GM10847 (cell line): ENCODE measurements at regions not wholly inside any gene's neighbourhood (a gene's known extent, or its start where the extent isn't known, plus 50 kb on each side); places are given as distances from the start of the nearest gene placed in this dataset.

Experiments used
- POLR2A ChIP-seq: IDR thresholded peaks from 2 replicates; pipeline ENCODE4 v1.6.1; 2011; ENCODE audit not compliant: insufficient read length; ENCODE audit errors: extremely low read depth

DNA sequence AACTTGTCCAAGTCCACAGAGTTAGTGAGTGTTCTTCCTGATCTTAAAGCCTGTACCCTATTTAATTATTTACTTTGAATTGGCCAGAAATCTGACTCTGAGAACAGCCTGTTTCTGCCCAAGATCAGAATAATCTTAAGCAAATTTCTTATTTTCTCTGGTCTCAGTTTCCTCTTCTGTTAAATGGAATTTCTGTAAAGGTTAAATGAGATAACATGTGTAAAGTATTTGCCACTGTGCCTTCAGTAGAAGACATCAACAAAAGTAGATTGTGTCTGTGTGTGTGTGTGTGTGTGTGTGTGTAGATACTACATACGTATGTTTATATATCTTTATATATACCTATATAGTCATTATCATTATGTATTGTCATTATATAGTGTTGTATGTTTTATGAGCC lies 124.2 kb upstream of the FGGY start:
- TF ChIP-seq POLR2A: no peak

DNA sequence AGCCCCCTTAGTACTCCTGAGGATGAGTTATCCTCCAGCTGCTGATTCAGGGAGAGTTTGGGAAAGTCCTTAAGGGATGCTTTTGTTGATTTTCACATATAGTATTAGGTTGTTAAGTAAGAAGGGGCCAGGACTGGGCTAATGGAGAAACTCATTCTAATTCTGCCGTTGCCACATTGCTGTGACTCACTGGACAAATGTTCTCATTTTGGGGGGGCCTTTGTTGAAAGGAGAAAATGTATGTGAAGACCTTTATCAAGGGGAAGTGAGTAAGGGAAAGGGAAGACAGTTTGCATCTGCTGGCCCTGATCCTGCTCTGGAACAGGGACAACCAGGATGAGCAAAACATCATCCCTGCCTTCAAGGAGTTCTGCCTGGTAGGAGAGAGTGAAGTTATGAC lies 123.2 kb upstream of the FGGY start:
- no peak for TF ChIP-seq POLR2A

- TF ChIP-seq POLR2A: no peak
These were observed 120.4 kb upstream of the FGGY start for GRCh38 chr1:59176471-59176870.

DNA sequence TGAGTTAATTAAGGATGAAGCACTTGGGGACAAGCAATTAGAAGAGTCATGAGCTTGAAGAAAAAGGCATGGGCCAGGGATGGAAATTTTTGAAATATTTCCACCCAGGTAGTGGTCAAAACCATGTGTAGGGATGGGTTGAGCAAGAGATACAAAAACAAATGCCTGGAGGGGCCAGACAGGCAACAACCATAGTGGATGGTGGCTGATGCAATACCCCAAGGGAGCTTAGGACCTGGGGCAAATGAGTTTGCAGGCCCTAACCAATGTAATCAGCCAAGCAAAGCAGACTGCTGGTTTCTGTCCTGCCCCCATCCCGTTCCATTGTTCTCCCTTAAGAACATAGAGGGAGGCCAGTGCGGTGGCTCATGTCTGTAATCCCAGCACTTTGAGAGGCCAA lies 119.1 kb upstream of the FGGY start:
- no peak for TF ChIP-seq POLR2A

- TF ChIP-seq POLR2A: no peak
These were observed 118.3 kb upstream of the FGGY start for GRCh38 chr1:59178339-59179187.

GRCh38 chr1:59179673-59180072 lies 117.2 kb upstream of the FGGY start:
- no peak for TF ChIP-seq POLR2A

GRCh38 chr1:59180735-59181134 lies 116.2 kb upstream of the FGGY start:
- TF ChIP-seq POLR2A: no peak

DNA sequence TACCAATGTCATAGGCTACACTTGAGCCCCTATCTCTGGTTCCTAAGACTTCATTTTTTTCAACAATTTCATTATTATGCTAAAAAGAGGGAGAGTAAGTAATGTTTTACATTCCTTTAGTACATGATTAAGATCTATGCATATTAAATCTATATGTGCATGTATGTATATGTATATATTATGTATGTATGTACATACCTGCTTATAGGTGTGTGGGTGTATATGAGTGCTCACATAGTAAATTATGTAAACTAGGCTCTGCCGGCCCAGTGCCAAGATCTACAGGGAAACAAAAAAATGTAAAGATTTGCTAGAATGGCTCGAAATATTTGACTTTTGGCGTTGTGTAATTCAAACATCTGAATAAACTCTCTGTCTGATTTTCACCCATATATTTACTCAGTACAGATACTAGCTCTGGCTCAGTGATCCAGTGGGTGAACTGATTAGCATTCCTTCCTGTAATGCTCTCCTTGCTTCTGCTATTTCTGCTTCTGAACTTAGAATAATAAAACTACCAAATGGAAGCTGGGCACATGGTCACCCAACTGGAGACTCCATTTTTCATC lies 113.1 kb upstream of the FGGY start:
- no peak for TF ChIP-seq POLR2A

GRCh38 chr1:59184365-59184905 lies 112.5 kb upstream of the FGGY start:
- no peak for TF ChIP-seq POLR2A

DNA sequence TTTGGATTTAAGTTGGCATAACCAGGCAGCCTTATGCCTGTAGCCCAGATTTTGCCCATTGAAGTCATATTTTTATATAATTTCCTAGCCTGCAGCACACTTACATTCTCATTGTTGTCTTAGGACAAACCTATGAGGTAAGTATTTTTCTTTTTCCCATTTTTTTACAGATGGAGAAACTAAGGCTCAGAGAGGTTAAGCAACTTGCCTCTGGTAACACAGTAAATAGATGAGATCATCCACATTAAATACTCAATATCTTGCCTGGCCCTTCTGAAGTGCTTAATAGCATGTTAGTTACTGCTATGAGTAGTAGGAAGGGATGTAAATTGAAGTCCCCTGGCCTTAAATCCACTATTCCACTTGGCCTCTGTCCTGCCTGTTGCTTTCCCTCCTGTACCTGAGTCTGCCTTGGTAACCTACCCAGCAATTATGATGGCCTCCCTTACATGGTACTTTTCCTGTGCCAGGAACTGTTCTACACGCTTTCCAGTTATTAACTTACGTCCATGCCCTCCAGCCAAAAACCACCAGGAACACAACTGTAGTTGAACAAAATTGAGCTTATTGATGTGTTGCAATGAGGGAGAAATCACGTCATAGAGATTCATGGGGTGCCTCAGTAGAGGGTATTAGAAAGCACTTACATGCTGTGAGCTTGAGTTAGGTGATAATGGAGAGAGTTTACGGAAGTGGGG lies 111.6 kb upstream of the FGGY start:
- TF ChIP-seq POLR2A: no peak

DNA sequence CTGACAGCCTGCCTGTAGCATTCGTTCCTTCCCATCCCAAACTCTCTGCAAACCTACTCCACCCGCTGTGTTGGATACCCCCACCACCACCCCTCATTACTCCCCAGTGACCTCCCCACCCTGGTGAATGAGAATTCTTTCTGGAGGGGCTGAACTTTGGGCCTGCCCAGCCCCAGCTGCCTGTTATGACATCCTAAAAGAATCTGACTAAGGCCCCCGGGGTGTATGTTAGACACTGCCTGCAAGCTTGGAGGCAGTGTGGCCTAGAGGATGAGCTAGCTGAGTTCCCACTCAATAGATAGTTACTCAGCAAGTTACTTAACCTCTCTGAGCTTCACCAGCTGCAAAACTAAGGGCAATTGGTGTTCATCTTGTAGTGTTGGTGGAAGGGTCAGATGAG lies 110.2 kb upstream of the FGGY start:
- no peak for TF ChIP-seq POLR2A

DNA sequence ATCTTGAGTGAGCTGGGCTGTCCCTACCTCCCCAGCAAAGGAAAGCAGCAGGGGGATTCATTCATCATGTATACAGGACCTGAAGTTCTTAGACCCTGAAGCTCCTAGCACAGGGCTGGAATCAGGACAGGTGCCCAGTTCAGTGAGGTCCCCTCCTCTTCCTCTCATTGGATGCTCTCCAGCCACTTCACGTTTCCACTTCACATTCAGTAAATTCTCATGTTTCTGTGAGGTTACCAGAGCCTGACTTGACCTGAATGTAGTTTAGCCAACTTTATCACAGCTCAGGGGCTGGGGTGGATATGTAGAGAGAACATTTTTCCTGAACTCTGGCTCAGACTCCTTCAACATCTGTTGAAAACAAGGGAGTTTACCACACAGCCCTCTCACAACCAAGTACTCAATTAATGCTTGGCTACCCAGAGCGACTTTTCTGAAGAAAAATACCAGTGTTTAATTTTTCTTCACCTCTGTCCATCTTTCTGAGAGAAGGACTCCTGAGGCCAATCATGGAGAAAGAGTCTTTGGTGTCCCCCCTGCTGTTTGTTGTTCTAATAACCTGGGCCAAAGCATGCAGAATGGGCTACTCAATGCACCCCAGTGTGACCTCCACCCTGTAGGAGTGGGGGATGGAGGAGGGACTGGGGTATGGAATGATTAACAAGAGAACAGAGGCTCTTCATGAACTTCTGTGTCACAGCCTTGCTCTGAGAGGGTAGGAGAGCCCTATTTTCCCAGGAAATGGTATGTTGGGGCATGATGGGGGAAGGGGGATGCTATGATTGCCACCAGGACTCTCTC lies 108.3 kb upstream of the FGGY start:
- no peak for TF ChIP-seq POLR2A

GRCh38 chr1:59193443-59194093 lies 103.3 kb upstream of the FGGY start:
- TF ChIP-seq POLR2A: no peak

GRCh38 chr1:59194621-59195020 lies 102.3 kb upstream of the FGGY start:
- TF ChIP-seq POLR2A: no peak

DNA sequence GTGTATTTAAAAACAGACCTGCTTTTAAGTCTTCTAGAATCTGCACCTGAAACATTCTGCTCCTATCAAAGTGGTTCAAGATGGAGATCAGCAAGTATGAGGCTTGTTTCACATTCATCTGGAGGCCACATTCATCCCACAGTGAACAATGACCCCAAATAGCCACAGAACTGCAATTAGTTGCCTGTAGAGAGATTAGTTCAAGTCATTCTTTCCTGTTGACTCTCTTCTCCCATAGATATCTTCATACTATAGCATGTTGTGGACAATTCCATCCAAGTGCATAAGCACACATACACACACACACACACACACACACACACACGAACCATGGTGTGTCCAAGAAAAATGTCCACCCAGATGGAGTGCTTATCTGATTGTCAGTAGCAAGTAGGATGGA lies 101.7 kb upstream of the FGGY start:
- TF ChIP-seq POLR2A: no peak
